HG02885 (cell line): ENCODE measurements at regions not wholly inside any gene's neighbourhood (a gene's known extent, or its start where the extent isn't known, plus 50 kb on each side); places are given as distances from the start of the nearest gene placed in this dataset.

Source experiments
- ATAC-seq: cut with Tn5 transposase; IDR thresholded peaks from one replicate; pipeline ENCODE4 v1.9.1; 2021; ENCODE audit warnings: mild to moderate bottlenecking; ENCODE audit not compliant: unreplicated experiment, poor library complexity

GRCh38 chr3:156620901-156621300, 53.5 kb upstream of the TIPARP start:
- no peak for ATAC-seq

GRCh38 chr3:156620260-156620659, 54.1 kb upstream of the TIPARP start:
- no peak for ATAC-seq

- ATAC-seq = no peak
Measured at GRCh38 chr3:156619376-156619775, 55.0 kb upstream of the TIPARP start.

- no peak for ATAC-seq
Measured at GRCh38 chr3:156617781-156618180, 56.6 kb upstream of the TIPARP start.

- ATAC-seq = no peak
Measured at GRCh38 chr3:156617145-156617544, 57.2 kb upstream of the TIPARP start.

GRCh38 chr3:156615592-156616173, 58.7 kb upstream of the TIPARP start:
- no peak for ATAC-seq

GRCh38 chr3:156614642-156615511, 59.5 kb upstream of the TIPARP start:
- ATAC-seq = no peak

- no peak for ATAC-seq
Measured at GRCh38 chr3:156612903-156613302, 58.0 kb upstream of the SSR3 start.

GRCh38 chr3:156611870-156612494, 57.1 kb upstream of the SSR3 start:
- no peak for ATAC-seq

- no peak for ATAC-seq
Measured at GRCh38 chr3:156610154-156610553, 55.2 kb upstream of the SSR3 start.

GRCh38 chr3:156609546-156609945, 54.6 kb upstream of the SSR3 start:
- no peak for ATAC-seq

- no peak for ATAC-seq
Measured at GRCh38 chr3:156608601-156609514, 53.9 kb upstream of the SSR3 start.

GRCh38 chr3:156606729-156607128, 51.8 kb upstream of the SSR3 start:
- peak; percentile 74 for ATAC-seq

- ATAC-seq = peak; percentile 6
Measured at GRCh38 chr3:156605686-156606605, 51.0 kb upstream of the SSR3 start.

- no peak for ATAC-seq
Measured at GRCh38 chr3:156604642-156605144, 49.8 kb upstream of the SSR3 start.
